ENCODE measurements at regions not wholly inside any gene's neighbourhood (a gene's known extent, or its start where the extent isn't known, plus 50 kb on each side); places are given as distances from the start of the nearest gene placed in this dataset.

GRCh38 chr14:34103176-34103575 lies 152.3 kb upstream of the EGLN3 start:
- no peak for FAIRE-seq
- no peak for DNase-seq (ENCODE audit: low read depth, low spot score)
- POLR2A ChIA-PET: no interaction called here

More at GRCh38 chr14:34103176-34103575, 152.3 kb upstream of the EGLN3 start:
- H3K79me2 ChIP-seq (ENCODE audit: control insufficient read depth, insufficient read depth, low read length): no peaks in the 10 kb centered on the region
- no peak overlapping the region for H3K4me3 ChIP-seq (replicated peaks in 1 of 3; ENCODE audit: insufficient read depth in 1 of 3, low read depth in 1 of 3, low read length in 3 of 3)
- H3K36me3 ChIP-seq (ENCODE audit: control insufficient read depth in 2 of 2, extremely low read depth in 1 of 2, insufficient read depth in 2 of 2, low read length in 2 of 2): no peaks in the 10 kb centered on the region
- TF ChIP-seq MYC (IDR thresholded peaks at IDR 0.05; ENCODE audit: low read depth, low read length) (no peak), POLR2AphosphoS5 (IDR thresholded peaks at IDR 0.05; ENCODE audit: insufficient read depth, low read depth, low read length) (no peak), POLR2A (IDR thresholded peaks at IDR 0.05; ENCODE audit: low read depth, low read length) (no peak), EZH2 (IDR thresholded peaks at IDR 0.05; ENCODE audit: borderline replicate concordance, low read depth, low read length, severe bottlenecking) (no peak), FOS (IDR thresholded peaks at IDR 0.05; ENCODE audit: borderline replicate concordance, insufficient read depth, low read length) (no peak), JUN (IDR thresholded peaks at IDR 0.05; ENCODE audit: borderline replicate concordance, insufficient read depth, insufficient read length, low read depth) (no peak), GATA2 (IDR thresholded peaks at IDR 0.05; ENCODE audit: insufficient read depth, insufficient read length, low read depth, low read length) (no peak)
- TF ChIP-seq, protein P1, sequence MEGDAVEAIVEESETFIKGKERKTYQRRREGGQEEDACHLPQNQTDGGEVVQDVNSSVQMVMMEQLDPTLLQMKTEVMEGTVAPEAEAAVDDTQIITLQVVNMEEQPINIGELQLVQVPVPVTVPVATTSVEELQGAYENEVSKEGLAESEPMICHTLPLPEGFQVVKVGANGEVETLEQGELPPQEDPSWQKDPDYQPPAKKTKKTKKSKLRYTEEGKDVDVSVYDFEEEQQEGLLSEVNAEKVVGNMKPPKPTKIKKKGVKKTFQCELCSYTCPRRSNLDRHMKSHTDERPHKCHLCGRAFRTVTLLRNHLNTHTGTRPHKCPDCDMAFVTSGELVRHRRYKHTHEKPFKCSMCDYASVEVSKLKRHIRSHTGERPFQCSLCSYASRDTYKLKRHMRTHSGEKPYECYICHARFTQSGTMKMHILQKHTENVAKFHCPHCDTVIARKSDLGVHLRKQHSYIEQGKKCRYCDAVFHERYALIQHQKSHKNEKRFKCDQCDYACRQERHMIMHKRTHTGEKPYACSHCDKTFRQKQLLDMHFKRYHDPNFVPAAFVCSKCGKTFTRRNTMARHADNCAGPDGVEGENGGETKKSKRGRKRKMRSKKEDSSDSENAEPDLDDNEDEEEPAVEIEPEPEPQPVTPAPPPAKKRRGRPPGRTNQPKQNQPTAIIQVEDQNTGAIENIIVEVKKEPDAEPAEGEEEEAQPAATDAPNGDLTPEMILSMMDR (IDR thresholded peaks at IDR 0.05; ENCODE audit: extremely low read depth in 1 of 2, insufficient read depth in 1 of 2, low read depth in 1 of 2, low read length in 2 of 2): no peak
- TF ChIP-seq, protein P2, sequence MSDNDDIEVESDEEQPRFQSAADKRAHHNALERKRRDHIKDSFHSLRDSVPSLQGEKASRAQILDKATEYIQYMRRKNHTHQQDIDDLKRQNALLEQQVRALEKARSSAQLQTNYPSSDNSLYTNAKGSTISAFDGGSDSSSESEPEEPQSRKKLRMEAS (IDR thresholded peaks at IDR 0.05; ENCODE audit: insufficient read depth, insufficient read length): no peak
- H3K27ac ChIP-seq (ENCODE audit: insufficient read depth, low read depth, low read length): no peak overlapping the region
- H4K20me1 ChIP-seq (replicated peaks; ENCODE audit: control insufficient read depth, extremely low read depth, insufficient read depth, low read length): no peaks in the 10 kb centered on the region
- CTCF ChIA-PET: interaction anchor here (1.5 to 2.7 kb wide), 2 partner anchors 254 to 263 kb away, joined by 3 to 10 read pairs; no protein-coding TSS in a partner anchor
- H3K9me3 ChIP-seq (replicated peaks; ENCODE audit: control insufficient read depth, insufficient read depth, low read length): no peaks in the 10 kb centered on the region
- no peaks in the 10 kb centered on the region for H3K9me1 ChIP-seq (replicated peaks; ENCODE audit: control insufficient read depth, extremely low read depth, insufficient read depth, low read length)
- intact Hi-C loops (cut with micrococcal nuclease): no loop called here
- H3K4me1 ChIP-seq (ENCODE audit: control insufficient read depth, extremely low read depth, insufficient read depth, low read length): no peaks in the 10 kb centered on the region
- no peak overlapping the region for H3K4me2 ChIP-seq (ENCODE audit: insufficient read depth, low read length)
- no TSS peak for BruUV-seq (replicated peaks)
- no peak overlapping the region for H2AFZ ChIP-seq (ENCODE audit: low read depth, low read length)
- H3K27me3 ChIP-seq (ENCODE audit: control insufficient read depth in 2 of 2, insufficient read depth in 2 of 2, low read length in 2 of 2): peaks cover 0 to 2% of the 10 kb centered on the region in 2 experiments
- dilution Hi-C loops (cut with MboI; ENCODE audit: extremely low pct_ligation_motif_present, low sequenced_read_pairs): no loop called here
- no peak overlapping the region for H3K9ac ChIP-seq (replicated peaks; ENCODE audit: extremely low read depth, insufficient read depth, low read length)

Measured in endothelial cell of umbilical vein (primary cell).